G401 (cell line): ENCODE measurements at regions not wholly inside any gene's neighbourhood (a gene's known extent, or its start where the extent isn't known, plus 50 kb on each side); places are given as distances from the start of the nearest gene placed in this dataset.
A peak's percentile ranks its signal among the peaks of the same experiment; 100 is the strongest.

Experiments used
- DNase-seq: peaks from one replicate; pipeline ENCODE4 v3.0.0-alpha.2; 2015; ENCODE audit warnings: low spot score
- in situ Hi-C: cut with HindIII; loops from 2 replicates; pipeline ENCODE4 v1.10.0; 2016; ENCODE audit warnings: low sequenced_read_pairs, mixed read lengths

- in situ Hi-C loops = no loop called here
- DNase-seq = no peak
Observed at GRCh38 chr11:104329078-104329665, 165.2 kb upstream of the PDGFD start.

DNA sequence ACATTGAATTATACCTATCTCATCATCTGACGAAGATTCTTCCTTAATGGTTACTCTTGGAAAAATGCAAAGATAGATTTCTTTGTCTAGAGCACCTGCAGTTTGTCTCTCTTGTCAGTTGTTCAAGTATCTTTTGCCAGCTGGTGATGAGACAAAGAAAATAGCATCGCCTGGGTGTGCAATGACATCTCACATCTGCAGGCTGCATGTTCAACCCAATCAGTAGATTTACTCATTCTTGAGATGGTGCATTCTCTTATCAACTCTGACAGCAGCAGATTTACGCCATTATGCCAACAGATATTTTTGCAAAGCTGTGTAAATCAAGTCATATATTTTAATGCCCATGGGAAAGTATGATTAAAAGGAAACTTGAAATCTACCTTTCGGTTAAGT lies 164.6 kb upstream of the PDGFD start:
- no peak for DNase-seq
- in situ Hi-C loops = no loop called here

- in situ Hi-C loops = no loop called here
- DNase-seq = peak; percentile 39
Observed at GRCh38 chr11:104327861-104328511, 164.0 kb upstream of the PDGFD start.

GRCh38 chr11:104325093-104325492 lies 161.1 kb upstream of the PDGFD start:
- in situ Hi-C loops = no loop called here
- no peak for DNase-seq

DNA sequence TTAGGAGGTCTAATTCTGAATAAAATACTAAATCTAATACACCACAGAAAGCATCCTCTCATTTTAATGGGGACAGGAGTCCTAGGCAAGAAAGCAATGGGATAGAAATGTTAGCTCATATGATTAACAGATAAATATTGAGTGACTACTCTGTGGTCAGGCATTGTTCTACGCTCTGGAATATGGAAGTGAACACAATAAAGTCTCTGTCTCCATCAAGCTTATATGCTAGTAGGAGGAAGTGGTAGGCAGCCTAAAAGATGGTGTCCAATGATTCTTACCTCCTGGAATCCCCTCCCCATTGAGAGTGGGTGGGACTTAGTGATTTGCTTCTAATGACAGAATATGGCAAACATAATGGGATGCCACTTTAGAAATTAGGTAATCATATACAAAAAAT lies 160.3 kb upstream of the PDGFD start:
- no peak for DNase-seq
- in situ Hi-C loops = no loop called here

DNA sequence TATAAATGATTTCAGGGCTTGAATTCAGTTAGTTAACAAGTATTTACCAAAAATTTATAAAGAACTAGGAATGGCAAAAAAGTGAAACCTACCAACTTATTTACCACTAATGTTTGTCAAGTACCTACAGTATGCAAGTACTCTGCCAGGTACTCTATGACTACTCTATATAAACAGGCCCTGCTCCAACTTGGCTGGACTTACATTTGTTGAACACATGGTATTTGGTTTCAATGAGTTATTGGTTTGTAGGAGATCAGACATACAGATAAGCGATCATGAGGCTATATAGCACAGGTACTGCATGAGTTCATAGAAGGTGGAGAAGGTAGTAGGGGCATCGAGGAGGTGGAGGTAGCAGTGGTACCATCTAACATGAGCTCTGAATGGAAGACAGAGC lies 159.9 kb upstream of the PDGFD start:
- DNase-seq = no peak
- in situ Hi-C loops = no loop called here

DNA sequence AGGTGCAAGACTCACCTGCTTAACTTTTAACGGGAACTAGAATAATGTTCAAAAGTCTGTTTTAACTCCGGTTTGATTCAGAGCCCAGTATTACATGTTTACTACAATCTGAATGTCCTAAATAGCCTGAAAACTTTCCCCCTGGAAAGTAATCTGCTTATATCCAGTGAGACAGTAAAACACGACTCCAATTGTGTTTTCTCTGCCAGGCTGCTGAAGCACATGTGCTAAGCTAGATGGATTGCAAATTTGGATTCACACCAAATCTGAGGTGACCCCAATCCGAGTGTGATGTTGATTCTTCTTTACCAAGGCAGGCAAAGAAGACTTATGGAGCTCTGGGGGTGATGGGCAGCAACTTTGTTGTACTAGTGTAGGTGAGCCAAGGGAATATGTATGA lies 158.7 kb upstream of the PDGFD start:
- in situ Hi-C loops = no loop called here

GRCh38 chr11:104320956-104321355 lies 157.0 kb upstream of the PDGFD start:
- no peak for DNase-seq
- in situ Hi-C loops = no loop called here

More for the DNA sequence above, 158.7 kb upstream of the PDGFD start:
- DNase-seq = no peak

DNA sequence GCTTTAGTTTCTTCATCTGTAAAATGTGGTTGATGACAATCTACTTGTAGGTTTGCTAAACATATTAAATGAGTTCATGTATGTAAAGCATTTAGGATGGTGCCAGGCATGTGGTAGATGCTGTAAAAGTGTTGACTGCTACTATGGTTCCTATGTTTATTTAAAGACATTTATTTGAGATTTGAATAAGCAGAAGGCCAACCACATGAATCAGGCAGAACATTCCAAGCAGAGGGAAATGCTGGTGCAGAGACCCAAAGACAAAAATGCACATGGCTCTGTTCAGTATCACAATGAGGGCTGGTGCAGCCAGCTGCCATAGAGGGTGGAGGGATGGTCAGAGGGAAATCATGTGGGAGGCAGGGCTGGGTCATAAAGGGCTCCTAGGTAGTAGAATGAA lies 156.2 kb upstream of the PDGFD start:
- in situ Hi-C loops = no loop called here
- DNase-seq = no peak

DNA sequence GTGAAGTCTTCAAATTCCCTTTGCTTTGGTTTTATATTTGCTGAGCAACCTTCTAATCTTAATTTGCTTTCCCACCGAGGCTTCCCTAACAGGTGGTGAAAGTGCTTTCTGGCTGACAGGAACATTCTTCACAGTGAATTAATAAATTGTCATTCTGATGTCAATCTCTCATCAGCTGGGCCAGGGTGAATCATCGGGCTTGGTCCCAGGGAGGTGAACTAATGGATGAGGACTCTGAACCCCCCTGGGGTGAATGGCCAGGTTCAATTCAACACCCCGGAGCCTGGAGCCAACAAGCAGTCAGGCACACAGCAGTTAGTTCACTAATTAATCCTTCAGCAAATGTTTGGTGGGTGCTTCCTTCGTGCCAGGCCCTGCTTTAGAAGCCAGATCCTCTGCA lies 155.4 kb upstream of the PDGFD start:
- in situ Hi-C loops = no loop called here
- no peak for DNase-seq

DNA sequence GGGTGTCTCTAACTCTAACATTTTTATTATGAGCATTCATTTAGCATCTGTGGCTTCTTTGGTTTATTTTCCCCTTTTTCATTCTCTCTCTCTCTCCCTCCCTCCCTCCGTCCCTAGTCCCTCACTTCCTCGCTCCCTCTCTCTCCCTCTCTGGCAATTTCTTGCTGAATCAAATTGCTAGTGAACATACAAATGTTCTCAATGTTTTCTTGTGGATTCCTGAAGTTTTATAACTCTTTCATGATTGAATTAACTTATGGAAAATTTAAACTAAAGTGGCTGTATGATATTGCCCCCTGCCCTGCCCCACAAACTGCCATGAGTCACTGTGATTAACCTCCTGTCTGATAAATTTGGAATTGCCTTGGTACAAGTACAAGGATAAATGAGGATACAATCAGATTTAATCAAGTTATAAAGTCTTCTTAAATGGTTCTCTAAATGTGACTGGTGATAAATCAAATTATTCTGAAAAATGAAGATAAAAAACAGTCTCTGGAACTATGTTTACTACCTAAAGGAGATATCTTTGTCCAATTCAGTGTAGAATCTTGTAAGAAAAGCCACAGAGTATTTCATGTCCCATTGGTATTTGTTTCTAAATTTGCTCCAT lies 143.0 kb upstream of the PDGFD start:
- no peak for DNase-seq
- in situ Hi-C loops = no loop called here

GRCh38 chr11:104301776-104302175 lies 137.8 kb upstream of the PDGFD start:
- in situ Hi-C loops = no loop called here
- DNase-seq = no peak

- in situ Hi-C loops = no loop called here
- no peak for DNase-seq
Observed at GRCh38 chr11:104291646-104292045, 127.7 kb upstream of the PDGFD start.

DNA sequence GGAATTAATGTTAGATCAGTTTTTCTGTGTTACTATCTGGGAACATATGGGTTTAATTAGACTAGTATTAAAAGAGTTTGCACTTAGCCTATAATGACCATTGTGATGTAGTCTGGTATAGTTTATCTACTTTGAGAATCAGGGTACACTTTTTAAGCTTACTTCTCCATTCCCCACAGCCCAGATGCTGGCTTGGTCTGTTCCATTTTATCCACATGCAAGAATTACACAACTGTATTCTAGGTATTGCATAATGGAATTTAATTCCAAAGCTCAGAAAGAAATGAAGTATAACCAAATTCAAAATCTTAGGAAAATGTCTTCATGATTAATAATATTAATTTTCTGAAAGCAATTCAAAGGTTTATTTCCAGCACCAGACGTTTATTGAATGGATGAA lies 122.2 kb upstream of the PDGFD start:
- in situ Hi-C loops = no loop called here
- DNase-seq = no peak

DNA sequence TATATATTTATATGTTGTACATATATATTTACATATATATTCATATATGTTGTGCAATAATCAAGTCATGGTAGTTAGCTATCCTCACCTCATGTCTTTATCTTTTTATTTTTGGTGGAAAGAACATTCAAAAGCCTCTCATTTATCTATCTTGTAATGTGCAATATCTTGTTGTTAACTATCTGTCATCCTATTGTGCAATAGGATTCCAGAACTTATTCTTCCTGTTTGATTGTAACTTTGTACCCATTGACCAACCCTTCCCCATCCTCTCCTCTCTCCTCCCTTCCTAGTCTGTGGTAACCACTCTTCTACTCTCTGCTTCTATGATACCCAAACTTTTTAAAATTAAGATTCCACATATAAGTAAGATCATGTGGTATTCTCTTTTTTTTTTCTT lies 115.6 kb upstream of the PDGFD start:
- in situ Hi-C loops = no loop called here

DNA sequence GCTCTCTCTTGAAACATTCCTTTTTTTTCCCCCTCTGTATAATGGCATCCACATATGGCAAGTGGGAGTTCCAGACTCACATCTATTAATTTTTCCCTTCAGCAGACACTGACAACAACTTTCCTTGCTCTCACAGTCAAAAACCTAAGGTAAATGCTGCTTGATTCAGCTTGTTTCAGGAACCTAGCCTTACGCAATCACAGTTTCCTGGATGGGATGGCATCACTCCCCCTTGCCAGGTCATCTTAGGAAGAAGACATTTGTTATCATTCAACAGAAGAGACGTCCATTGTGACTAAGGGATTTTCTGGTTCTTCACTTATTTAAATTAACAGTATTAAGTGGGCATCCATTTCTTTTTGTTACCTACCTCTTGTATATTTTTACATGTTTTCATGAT lies 112.0 kb upstream of the PDGFD start:
- in situ Hi-C loops = no loop called here
- DNase-seq = no peak

More for the DNA sequence above, 115.6 kb upstream of the PDGFD start:
- DNase-seq = no peak

- no peak for DNase-seq
- in situ Hi-C loops = no loop called here
Observed at GRCh38 chr11:104260456-104260855, 96.5 kb upstream of the PDGFD start.

DNA sequence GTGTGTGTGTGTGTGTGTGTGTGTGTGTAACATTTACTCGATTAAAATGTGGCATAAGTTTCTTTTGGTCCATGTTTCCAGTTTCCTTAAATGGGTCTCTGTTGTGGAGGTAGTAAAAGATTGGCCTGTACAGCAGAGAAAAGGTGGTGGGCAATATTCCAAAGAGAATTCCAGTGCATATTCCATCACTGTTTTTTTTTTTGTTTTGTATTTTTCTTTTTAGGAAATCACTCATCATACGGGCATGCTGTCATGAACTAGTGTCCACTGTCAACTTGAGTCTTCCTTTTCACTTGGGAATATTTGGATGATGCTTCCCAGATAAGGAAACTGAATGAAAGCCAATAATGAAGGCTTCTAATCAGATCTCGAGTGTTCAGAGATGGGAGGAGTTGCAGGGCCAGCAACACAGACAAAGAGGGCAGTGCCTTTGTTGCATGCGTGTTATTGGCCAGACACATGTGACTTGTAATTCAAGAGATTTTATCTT lies 95.2 kb upstream of the PDGFD start:
- in situ Hi-C loops = no loop called here
- no peak for DNase-seq

GRCh38 chr11:104256525-104256924 lies 92.6 kb upstream of the PDGFD start:
- in situ Hi-C loops = no loop called here
- peak; percentile 14 for DNase-seq

DNA sequence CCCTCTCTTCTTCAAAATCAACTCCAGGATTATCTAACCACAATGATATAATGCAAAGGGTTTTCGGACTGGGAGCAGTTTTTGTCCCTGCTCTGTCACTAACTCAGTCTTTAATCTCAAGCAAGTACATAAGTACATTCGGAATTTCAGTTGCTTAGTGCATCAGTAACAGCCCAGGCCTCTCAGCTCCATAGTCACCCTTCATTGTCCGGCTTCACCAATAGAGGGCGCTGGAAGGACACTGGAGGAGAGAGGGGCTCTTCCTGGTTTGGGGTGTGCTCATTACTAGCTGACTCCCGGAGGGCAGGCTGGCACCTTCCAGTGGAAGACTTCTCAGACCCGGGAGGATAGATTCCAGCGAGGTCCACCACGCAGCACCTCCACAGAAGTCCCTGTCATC lies 90.4 kb upstream of the PDGFD start:
- in situ Hi-C loops = no loop called here
- DNase-seq = peak; percentile 16

DNA sequence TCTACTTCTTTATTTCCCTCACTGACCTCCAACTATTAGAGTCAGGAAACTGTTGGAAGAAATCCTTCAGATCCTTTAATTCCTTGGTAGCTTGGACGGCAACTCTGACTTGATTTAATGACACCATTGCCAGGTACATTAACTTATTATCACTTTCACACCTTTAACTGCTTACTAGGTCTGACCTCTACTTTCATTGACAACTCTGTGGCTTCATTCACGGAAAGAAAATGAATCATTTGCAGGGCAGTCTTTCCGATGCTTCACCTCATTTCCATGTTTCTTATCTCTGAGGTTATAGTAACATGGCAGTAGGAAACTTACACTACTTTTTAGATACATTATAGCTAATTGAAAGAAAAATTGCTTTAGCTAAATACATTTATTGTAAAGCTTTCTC lies 82.6 kb upstream of the PDGFD start:
- in situ Hi-C loops = no loop called here
- DNase-seq = no peak
